IMR-90 (cell line): ENCODE measurements at regions not wholly inside any gene's neighbourhood (a gene's known extent, or its start where the extent isn't known, plus 50 kb on each side); places are given as distances from the start of the nearest gene placed in this dataset.

ENCODE experiments used
- ATAC-seq: fragments of 200-7000 bp; cut with Tn5 transposase; 2 replicates; pipeline ENCODE4 v1.9.1; 2020; ENCODE audit warnings: low read depth, mild to moderate bottlenecking, moderate library complexity
- BruUV-seq: library from RNA; stranded (reverse); fragments of 400-500 nt; replicated peaks from 2 replicates; lab custom pipeline; 2021; lab: Mats Ljungman, UMichigan
- CTCF ChIA-PET: fragments of 300-600 bp; formaldehyde crosslinking; extraction: SDS; loops from one replicate; lab custom pipeline; 2021; ENCODE audit warnings: antibody characterized with exemption; lab: Yijun Ruan, JAX
- POLR2A ChIA-PET: fragments of 300-600 bp; sonication (Branson Sonifier 250); formaldehyde crosslinking; loops from one replicate; lab custom pipeline; 2022; ENCODE audit warnings: antibody characterized with exemption; ENCODE audit not compliant: unreplicated experiment; lab: Charles Lee
- DNase-seq: peaks from one replicate; pipeline ENCODE4 v3.0.0; 2013
- H2AFZ ChIP-seq: replicated peaks from 2 replicates; pipeline ENCODE3; 2013; ENCODE audit warnings: low read length, mild to moderate bottlenecking; ENCODE audit not compliant: poor library complexity
- H2AK5ac ChIP-seq: 2 replicates; pipeline ENCODE4 v1.6.1; 2013; ENCODE audit warnings: low read depth, low read length, inconsistent platforms
- H2AK9ac ChIP-seq: replicated peaks from 2 replicates; pipeline ENCODE3; 2013; ENCODE audit warnings: mild to moderate bottlenecking, low read depth, low read length, moderate library complexity; ENCODE audit not compliant: poor library complexity
- H2BK120ac ChIP-seq: 2 replicates; pipeline ENCODE4 v1.6.1; 2013; ENCODE audit warnings: low read depth, low read length, inconsistent platforms
- H2BK15ac ChIP-seq: 3 replicates; pipeline ENCODE4 v1.6.1; 2013; ENCODE audit warnings: low read depth, low read length, inconsistent platforms
- H2BK20ac ChIP-seq: 2 replicates; pipeline ENCODE4 v1.6.1; 2013; ENCODE audit warnings: low read depth, mild to moderate bottlenecking, inconsistent platforms, low read length, moderate library complexity
- H2BK5ac ChIP-seq: 2 replicates; pipeline ENCODE4 v1.6.1; 2013; ENCODE audit warnings: mild to moderate bottlenecking, low read depth, low read length, inconsistent platforms; ENCODE audit not compliant: poor library complexity, severe bottlenecking
- H3K14ac ChIP-seq: replicated peaks from 2 replicates; pipeline ENCODE4 v1.6.1; 2013; ENCODE audit warnings: low read depth, low read length, inconsistent platforms
- H3K18ac ChIP-seq: 2 replicates; pipeline ENCODE4 v1.6.1; 2013; ENCODE audit warnings: low read depth, low read length, control low read depth
- H3K23ac ChIP-seq: 2 replicates; pipeline ENCODE4 v1.6.1; 2013; ENCODE audit warnings: low read depth, low read length, inconsistent platforms
- H3K27ac ChIP-seq: 2 replicates; pipeline ENCODE4 v1.5.1; 2013; ENCODE audit warnings: mild to moderate bottlenecking, control low read depth, low read length; ENCODE audit not compliant: insufficient read depth
- H3K27me3 ChIP-seq: 2 replicates; pipeline ENCODE4 v1.6.1; 2013; ENCODE audit warnings: low read length; ENCODE audit not compliant: control insufficient read depth, insufficient read depth
- H3K36me3 ChIP-seq: 2 replicates; pipeline ENCODE4 v1.6.1; 2013; ENCODE audit warnings: low read length, mixed read lengths; ENCODE audit not compliant: control insufficient read depth, insufficient read depth
- H3K4ac ChIP-seq: 2 replicates; pipeline ENCODE4 v1.6.1; 2013; ENCODE audit warnings: low read depth, low read length, inconsistent platforms
- H3K4me1 ChIP-seq: 2 replicates; pipeline ENCODE4 v1.6.1; 2013; ENCODE audit warnings: low read length, mixed read lengths; ENCODE audit not compliant: control insufficient read depth, insufficient read depth
- H3K4me2 ChIP-seq: 2 replicates; pipeline ENCODE4 v1.6.1; 2013; ENCODE audit warnings: low read depth, mild to moderate bottlenecking, control low read depth, low read length, moderate library complexity
- H3K4me3 ChIP-seq: 2 replicates; pipeline ENCODE4 v1.5.1; 2013; ENCODE audit warnings: low read depth, mild to moderate bottlenecking, control low read depth, low read length, moderate library complexity; ENCODE audit not compliant: insufficient read depth
- H3K56ac ChIP-seq: 2 replicates; pipeline ENCODE4 v1.6.1; 2013; ENCODE audit warnings: low read length, inconsistent platforms; ENCODE audit not compliant: insufficient read depth; ENCODE audit errors: extremely low read depth
- H3K79me1 ChIP-seq, 2 experiments: 2 replicates each; pipeline ENCODE4 v1.6.1; 2013; ENCODE audit warnings: low read length in 2 of 2, inconsistent platforms in 1 of 2, low read depth in 1 of 2
- H3K9ac ChIP-seq: 2 replicates; pipeline ENCODE4 v1.6.1; 2013; ENCODE audit warnings: low read depth, low read length, control low read depth
- H3K9me1 ChIP-seq: 2 replicates; pipeline ENCODE4 v1.6.1; 2013; ENCODE audit warnings: low read length, inconsistent platforms; ENCODE audit not compliant: insufficient read depth
- H3K9me3 ChIP-seq: 2 replicates; pipeline ENCODE4 v1.6.1; 2013; ENCODE audit warnings: low read length; ENCODE audit not compliant: control insufficient read depth, insufficient read depth
- H4K20me1 ChIP-seq: 2 replicates; pipeline ENCODE4 v1.6.1; 2013; ENCODE audit warnings: low read length, inconsistent platforms; ENCODE audit not compliant: insufficient read depth
- H4K5ac ChIP-seq: 2 replicates; pipeline ENCODE4 v1.6.1; 2013; ENCODE audit warnings: mild to moderate bottlenecking, low read depth, low read length, control low read depth
- H4K8ac ChIP-seq, 2 experiments: 2 replicates each; pipeline ENCODE4 v1.6.1; 2013; ENCODE audit warnings: low read depth in 2 of 2, low read length in 2 of 2, control low read depth in 1 of 2, inconsistent platforms in 1 of 2
- H4K91ac ChIP-seq: 2 replicates; pipeline ENCODE4 v1.6.1; 2013; ENCODE audit warnings: low read depth, low read length, inconsistent platforms; ENCODE audit not compliant: insufficient read depth
- CHD1 ChIP-seq: IDR thresholded peaks from 2 replicates; pipeline ENCODE4 v1.6.1; 2012; ENCODE audit warnings: low read depth, low read length, improper control_type of control experiment
- MAFK ChIP-seq: IDR thresholded peaks from 2 replicates; pipeline ENCODE4 v1.6.1; 2012; ENCODE audit warnings: low read depth, low read length, improper control_type of control experiment
- MAZ ChIP-seq: IDR thresholded peaks from 2 replicates; pipeline ENCODE4 v1.6.1; 2012; ENCODE audit warnings: low read depth, mild to moderate bottlenecking, low read length, improper control_type of control experiment, moderate library complexity, borderline replicate concordance
- MXI1 ChIP-seq: IDR thresholded peaks from 2 replicates; pipeline ENCODE4 v1.6.1; 2012; ENCODE audit warnings: low read depth, mild to moderate bottlenecking, low read length, moderate library complexity, borderline replicate concordance
- POLR2A ChIP-seq: IDR thresholded peaks from 2 replicates; pipeline ENCODE4 v1.6.1; 2012; ENCODE audit warnings: mild to moderate bottlenecking, low read depth, low read length
- RFX5 ChIP-seq: IDR thresholded peaks from 2 replicates; pipeline ENCODE4 v1.8.0; 2012; ENCODE audit warnings: low read depth, mild to moderate bottlenecking, low read length, moderate library complexity
- SMC3 ChIP-seq: fragments of 150-350 bp; IDR thresholded peaks from 2 replicates; pipeline ENCODE4 v1.6.1; 2016; ENCODE audit warnings: low read depth, mild to moderate bottlenecking, antibody characterized with exemption, low read length, moderate library complexity
- dilution Hi-C: fragments of 300-500 bp; cut with HindIII; formaldehyde crosslinking; loops from one replicate; pipeline ENCODE4 v1.14.3; 2018; ENCODE audit warnings: low sequenced_read_pairs; ENCODE audit not compliant: unreplicated experiment
- in situ Hi-C: fragments of 300-500 bp; cut with MboI; formaldehyde crosslinking; loops from 3 replicates; pipeline ENCODE4 v1.14.3; 2019; ENCODE audit warnings: low sequenced_read_pairs, inconsistent platforms, mixed read lengths
- intact Hi-C: fragments of 100-400 bp; cut with micrococcal nuclease; formaldehyde crosslinking; loops from 2 replicates; pipeline ENCODE4 v1.10.0; 2022
- TF ChIP-seq, protein P1 (sequence below): conservative IDR thresholded peaks from 2 replicates; pipeline ENCODE4 v1.5.1; 2012; ENCODE audit warnings: mild to moderate bottlenecking, low read depth, low read length, improper control_type of control experiment
- TF ChIP-seq, protein P2 (sequence below): fragments of 150-350 bp; IDR thresholded peaks from 2 replicates; pipeline ENCODE4 v1.6.1; 2016; ENCODE audit warnings: low read depth, mild to moderate bottlenecking, low read length, moderate library complexity, borderline replicate concordance
- TF ChIP-seq, protein P3 (sequence below): fragments of 150-350 bp; IDR thresholded peaks from 2 replicates; pipeline ENCODE4 v1.6.1; 2017; ENCODE audit warnings: mild to moderate bottlenecking, antibody characterized with exemption, low read length, low read depth

DNA sequence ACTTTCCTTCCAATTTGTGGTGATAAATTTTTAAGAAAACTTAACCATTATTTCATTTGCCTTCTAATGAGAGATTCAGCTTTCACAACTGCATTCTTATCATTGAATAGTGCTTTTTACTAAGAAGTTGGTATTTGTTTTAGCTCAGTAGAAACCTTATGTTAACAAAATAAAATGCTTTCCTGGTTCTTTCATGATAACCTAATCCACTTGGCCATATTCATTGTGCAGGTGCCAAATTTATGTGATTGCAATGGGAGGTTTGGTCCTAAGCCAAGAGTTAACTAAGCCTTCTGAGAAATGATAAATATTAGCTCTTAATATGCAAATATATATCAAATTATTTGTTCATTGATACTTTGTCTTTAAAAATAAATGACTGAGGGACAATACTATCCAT is 141.1 kb upstream of the TLE4 start:
- no TSS peak for BruUV-seq
- Histone ChIP-seq H2BK120ac (no peak overlapping the region), H3K18ac (no peak overlapping the region), H3K4ac (no peak overlapping the region), H3K9me3 (0 out of 2 replicates have a peak, but pooled peaks cover 2% of the 10 kb centered on the region), H3K4me2 (no peak overlapping the region), H3K4me3 (no peak overlapping the region), H3K14ac (no peak overlapping the region), H2BK15ac (no peak overlapping the region), H3K23ac (no peak overlapping the region), H4K8ac (no peak overlapping the region), H3K27me3 (no peaks in the 10 kb centered on the region), H3K56ac (no peak overlapping the region), H4K20me1 (no peaks in the 10 kb centered on the region), H2AK5ac (no peak overlapping the region), H2BK20ac (no peak overlapping the region), H2AFZ (no peak overlapping the region), H3K9me1 (no peaks in the 10 kb centered on the region), H2AK9ac (no peak overlapping the region), H3K79me1 (no peaks in the 10 kb centered on the region), H3K27ac (no peak overlapping the region), H3K4me1 (no peaks in the 10 kb centered on the region), H3K9ac (no peak overlapping the region), H2BK5ac (no peak overlapping the region), H4K91ac (no peak overlapping the region), H3K36me3 (no peaks in the 10 kb centered on the region), H4K5ac (no peak overlapping the region)
- no peak for TF ChIP-seq MAZ
- no peak for TF ChIP-seq SMC3
- no peak for TF ChIP-seq MXI1
- TF ChIP-seq, protein P1, sequence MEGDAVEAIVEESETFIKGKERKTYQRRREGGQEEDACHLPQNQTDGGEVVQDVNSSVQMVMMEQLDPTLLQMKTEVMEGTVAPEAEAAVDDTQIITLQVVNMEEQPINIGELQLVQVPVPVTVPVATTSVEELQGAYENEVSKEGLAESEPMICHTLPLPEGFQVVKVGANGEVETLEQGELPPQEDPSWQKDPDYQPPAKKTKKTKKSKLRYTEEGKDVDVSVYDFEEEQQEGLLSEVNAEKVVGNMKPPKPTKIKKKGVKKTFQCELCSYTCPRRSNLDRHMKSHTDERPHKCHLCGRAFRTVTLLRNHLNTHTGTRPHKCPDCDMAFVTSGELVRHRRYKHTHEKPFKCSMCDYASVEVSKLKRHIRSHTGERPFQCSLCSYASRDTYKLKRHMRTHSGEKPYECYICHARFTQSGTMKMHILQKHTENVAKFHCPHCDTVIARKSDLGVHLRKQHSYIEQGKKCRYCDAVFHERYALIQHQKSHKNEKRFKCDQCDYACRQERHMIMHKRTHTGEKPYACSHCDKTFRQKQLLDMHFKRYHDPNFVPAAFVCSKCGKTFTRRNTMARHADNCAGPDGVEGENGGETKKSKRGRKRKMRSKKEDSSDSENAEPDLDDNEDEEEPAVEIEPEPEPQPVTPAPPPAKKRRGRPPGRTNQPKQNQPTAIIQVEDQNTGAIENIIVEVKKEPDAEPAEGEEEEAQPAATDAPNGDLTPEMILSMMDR = no peak
- TF ChIP-seq RFX5 = no peak
- TF ChIP-seq, protein P2, sequence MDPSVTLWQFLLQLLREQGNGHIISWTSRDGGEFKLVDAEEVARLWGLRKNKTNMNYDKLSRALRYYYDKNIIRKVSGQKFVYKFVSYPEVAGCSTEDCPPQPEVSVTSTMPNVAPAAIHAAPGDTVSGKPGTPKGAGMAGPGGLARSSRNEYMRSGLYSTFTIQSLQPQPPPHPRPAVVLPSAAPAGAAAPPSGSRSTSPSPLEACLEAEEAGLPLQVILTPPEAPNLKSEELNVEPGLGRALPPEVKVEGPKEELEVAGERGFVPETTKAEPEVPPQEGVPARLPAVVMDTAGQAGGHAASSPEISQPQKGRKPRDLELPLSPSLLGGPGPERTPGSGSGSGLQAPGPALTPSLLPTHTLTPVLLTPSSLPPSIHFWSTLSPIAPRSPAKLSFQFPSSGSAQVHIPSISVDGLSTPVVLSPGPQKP = no peak
- no peak for TF ChIP-seq MAFK
- no peak for TF ChIP-seq CHD1
- TF ChIP-seq, protein P3, sequence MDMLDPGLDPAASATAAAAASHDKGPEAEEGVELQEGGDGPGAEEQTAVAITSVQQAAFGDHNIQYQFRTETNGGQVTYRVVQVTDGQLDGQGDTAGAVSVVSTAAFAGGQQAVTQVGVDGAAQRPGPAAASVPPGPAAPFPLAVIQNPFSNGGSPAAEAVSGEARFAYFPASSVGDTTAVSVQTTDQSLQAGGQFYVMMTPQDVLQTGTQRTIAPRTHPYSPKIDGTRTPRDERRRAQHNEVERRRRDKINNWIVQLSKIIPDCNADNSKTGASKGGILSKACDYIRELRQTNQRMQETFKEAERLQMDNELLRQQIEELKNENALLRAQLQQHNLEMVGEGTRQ = no peak
- TF ChIP-seq POLR2A = no peak
- intact Hi-C loops (loop anchor here (5.0 kb wide), 1 partner anchor 298 kb away; no protein-coding TSS in a partner anchor), in situ Hi-C loops (no loop called here), dilution Hi-C loops (no loop called here)
- DNase-seq = no peak
- ChIA-PET POLR2A (interaction anchor here (0.5 kb wide), 1 partner anchor 18 kb away, joined by 3 read pairs; no protein-coding TSS in a partner anchor), CTCF (interaction anchor here (1.1 kb wide), 1 partner anchor 71 kb away, joined by 3 read pairs; no protein-coding TSS in a partner anchor)
- no peak for ATAC-seq
